OCI-LY7 (cell line): ENCODE measurements at regions not wholly inside any gene's neighbourhood (a gene's known extent, or its start where the extent isn't known, plus 50 kb on each side); places are given as distances from the start of the nearest gene placed in this dataset.
"Not testable (repeated sequence)": the region's sequence is repeated elsewhere in the genome, so short reads cannot be mapped to it uniquely, and the experiment has no call there.

Experiments
- BruUV-seq: library from RNA; stranded (reverse); fragments of 400-500 nt; replicated peaks from 2 replicates; lab custom pipeline; 2021; lab: Mats Ljungman, UMichigan
- CTCF ChIA-PET: fragments of 300-600 bp; sonication (Branson Sonifier 250); formaldehyde crosslinking; loops from one replicate; lab custom pipeline; 2022; ENCODE audit warnings: antibody characterized with exemption; ENCODE audit not compliant: unreplicated experiment; lab: Charles Lee
- POLR2A ChIA-PET: fragments of 300-600 bp; sonication (Branson Sonifier 250); formaldehyde crosslinking; loops from one replicate; lab custom pipeline; 2022; ENCODE audit warnings: antibody characterized with exemption; lab: Charles Lee
- DNase-seq: peaks from one replicate; pipeline ENCODE4 v3.0.0-alpha.2; 2015; ENCODE audit warnings: low spot score
- H2AFZ ChIP-seq: fragments of 200-600 bp; sonication (generic), shearing (Covaris generic); 2 replicates; pipeline ENCODE4 v1.6.1; 2014; ENCODE audit warnings: mild to moderate bottlenecking, antibody characterized with exemption, low read length, moderate library complexity
- H3K27ac ChIP-seq: fragments of 200-600 bp; sonication (generic); 2 replicates; pipeline ENCODE4 v1.5.1; 2014; ENCODE audit warnings: mixed run types, low read depth, mild to moderate bottlenecking, moderate library complexity, low read length, inconsistent platforms; ENCODE audit not compliant: poor library complexity, severe bottlenecking
- H3K36me3 ChIP-seq: fragments of 200-600 bp; sonication (generic); 2 replicates; pipeline ENCODE4 v1.6.1; 2014; ENCODE audit warnings: mild to moderate bottlenecking, antibody characterized with exemption, low read length, moderate library complexity, mixed read lengths; ENCODE audit not compliant: insufficient read depth
- H3K4me1 ChIP-seq: fragments of 200-600 bp; sonication (generic); 2 replicates; pipeline ENCODE4 v1.5.1; 2014; ENCODE audit warnings: mild to moderate bottlenecking, low read length; ENCODE audit not compliant: insufficient read depth, poor library complexity, severe bottlenecking
- H3K4me2 ChIP-seq: fragments of 200-600 bp; sonication (generic); 2 replicates; pipeline ENCODE4 v1.6.1; 2014; ENCODE audit warnings: mild to moderate bottlenecking, low read length
- H3K4me3 ChIP-seq: fragments of 200-600 bp; sonication (generic); 2 replicates; pipeline ENCODE4 v1.5.1; 2014; ENCODE audit warnings: mild to moderate bottlenecking, low read depth, low read length; ENCODE audit not compliant: poor library complexity, severe bottlenecking
- H3K79me2 ChIP-seq: fragments of 200-600 bp; sonication (generic); 2 replicates; pipeline ENCODE4 v1.6.1; 2016; ENCODE audit warnings: low read depth, mild to moderate bottlenecking, low read length, moderate library complexity, mixed read lengths; ENCODE audit not compliant: insufficient read depth
- H3K9me2 ChIP-seq: fragments of 200-600 bp; sonication (generic); 2 replicates; pipeline ENCODE4 v1.6.1; 2016; ENCODE audit warnings: mild to moderate bottlenecking, low read length, mixed read lengths; ENCODE audit not compliant: insufficient read depth
- H3K9me3 ChIP-seq: fragments of 200-600 bp; sonication (generic); 2 replicates; pipeline ENCODE4 v1.6.1; 2014; ENCODE audit warnings: mild to moderate bottlenecking, mixed run types, low read length, mixed read lengths
- H4K20me1 ChIP-seq: fragments of 200-600 bp; sonication (generic); 2 replicates; pipeline ENCODE4 v1.6.1; 2014; ENCODE audit warnings: mild to moderate bottlenecking, antibody characterized with exemption, low read length, moderate library complexity, mixed read lengths; ENCODE audit not compliant: insufficient read depth
- EZH2phosphoT487 ChIP-seq: fragments of 200-600 bp; sonication (generic); IDR thresholded peaks from 2 replicates; pipeline ENCODE4 v1.6.1; 2018; ENCODE audit warnings: low read depth, borderline replicate concordance, mild to moderate bottlenecking, mixed run types, antibody characterized with exemption, low read length, moderate library complexity, mixed read lengths
- intact Hi-C: fragments of 100-400 bp; cut with micrococcal nuclease; formaldehyde crosslinking; loops from one replicate; pipeline ENCODE4 v1.10.0; 2022; ENCODE audit not compliant: unreplicated experiment
- TF ChIP-seq, protein P1 (sequence below): fragments of 200-600 bp; sonication (generic); conservative IDR thresholded peaks from 2 replicates; pipeline ENCODE4 v1.5.1; 2014; ENCODE audit warnings: mild to moderate bottlenecking, antibody characterized with exemption, low read length, moderate library complexity, mixed read lengths

DNA sequence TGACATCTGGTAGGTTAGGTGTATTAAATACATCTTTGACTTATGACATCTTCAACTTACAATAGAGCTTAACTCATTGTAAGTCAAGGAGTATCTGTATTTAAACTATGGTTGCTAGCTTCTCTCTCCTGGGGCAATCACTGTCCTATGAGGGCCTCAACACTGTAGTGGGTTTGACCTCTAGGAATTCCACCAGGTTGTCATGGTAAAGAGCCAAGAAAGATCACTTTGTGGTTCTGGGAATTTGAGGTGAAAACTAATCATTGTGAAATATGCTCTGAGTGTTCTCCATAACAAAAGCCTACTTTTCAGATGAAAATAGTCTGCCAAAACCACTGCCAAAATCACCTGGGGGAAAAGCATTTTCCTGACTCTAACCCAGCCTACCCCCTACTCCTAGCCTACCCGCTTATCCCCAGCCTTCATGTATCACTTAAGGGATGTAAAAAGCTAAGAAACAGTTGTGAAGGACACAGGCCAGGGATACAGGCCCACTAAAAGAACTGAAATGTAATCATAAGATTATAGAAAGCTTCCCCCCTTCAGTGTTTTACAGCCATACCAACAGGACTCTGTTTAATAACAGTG, 723.8 kb downstream of the MECOM start:
- POLR2A ChIA-PET: interaction anchor here (0.7 kb wide), 1 partner anchor 1077 kb away, joined by 3 read pairs; no protein-coding TSS in a partner anchor
- H3K36me3 ChIP-seq: no peaks in the 10 kb centered on the region
- H3K9me2 ChIP-seq: no peaks in the 10 kb centered on the region
- CTCF ChIA-PET: no interaction called here
- intact Hi-C loops: no loop called here
- no TSS peak for BruUV-seq
- no peak for TF ChIP-seq EZH2phosphoT487
- TF ChIP-seq, protein P1, sequence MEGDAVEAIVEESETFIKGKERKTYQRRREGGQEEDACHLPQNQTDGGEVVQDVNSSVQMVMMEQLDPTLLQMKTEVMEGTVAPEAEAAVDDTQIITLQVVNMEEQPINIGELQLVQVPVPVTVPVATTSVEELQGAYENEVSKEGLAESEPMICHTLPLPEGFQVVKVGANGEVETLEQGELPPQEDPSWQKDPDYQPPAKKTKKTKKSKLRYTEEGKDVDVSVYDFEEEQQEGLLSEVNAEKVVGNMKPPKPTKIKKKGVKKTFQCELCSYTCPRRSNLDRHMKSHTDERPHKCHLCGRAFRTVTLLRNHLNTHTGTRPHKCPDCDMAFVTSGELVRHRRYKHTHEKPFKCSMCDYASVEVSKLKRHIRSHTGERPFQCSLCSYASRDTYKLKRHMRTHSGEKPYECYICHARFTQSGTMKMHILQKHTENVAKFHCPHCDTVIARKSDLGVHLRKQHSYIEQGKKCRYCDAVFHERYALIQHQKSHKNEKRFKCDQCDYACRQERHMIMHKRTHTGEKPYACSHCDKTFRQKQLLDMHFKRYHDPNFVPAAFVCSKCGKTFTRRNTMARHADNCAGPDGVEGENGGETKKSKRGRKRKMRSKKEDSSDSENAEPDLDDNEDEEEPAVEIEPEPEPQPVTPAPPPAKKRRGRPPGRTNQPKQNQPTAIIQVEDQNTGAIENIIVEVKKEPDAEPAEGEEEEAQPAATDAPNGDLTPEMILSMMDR: no peak
- H3K4me3 ChIP-seq: no peak overlapping the region
- H3K4me2 ChIP-seq: no peak overlapping the region
- DNase-seq: no peak
- H3K9me3 ChIP-seq: no peaks in the 10 kb centered on the region
- H3K27ac ChIP-seq: no peak overlapping the region
- no peak overlapping the region for H2AFZ ChIP-seq
- H3K79me2 ChIP-seq: no peaks in the 10 kb centered on the region
- H3K4me1 ChIP-seq: no peaks in the 10 kb centered on the region
- H4K20me1 ChIP-seq: no peaks in the 10 kb centered on the region

DNA sequence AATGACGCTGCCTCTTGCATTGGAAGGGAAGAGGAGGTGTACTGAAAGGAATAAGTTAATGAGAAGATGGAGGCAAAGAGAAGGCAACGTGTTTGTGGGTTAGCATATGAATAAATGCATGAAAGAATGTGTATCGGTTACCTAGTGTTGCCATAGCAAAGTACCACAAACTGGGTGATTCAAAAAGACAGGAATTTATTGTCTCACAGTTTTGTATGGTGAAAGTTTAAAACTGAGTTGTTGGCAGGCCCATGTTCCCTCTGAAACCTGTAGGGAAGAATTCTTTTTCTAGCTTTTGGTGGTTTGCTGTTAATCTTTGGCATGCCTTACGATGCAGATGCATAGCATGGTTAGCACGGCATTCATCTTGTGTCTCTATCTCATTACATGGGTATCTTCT, 729.9 kb downstream of the MECOM start:
- DNase-seq: no peak
- ChIA-PET CTCF (no interaction called here), POLR2A (no interaction called here)
- Histone ChIP-seq H3K9me3 (no peaks in the 10 kb centered on the region), H4K20me1 (no peaks in the 10 kb centered on the region), H3K4me3 (no peak overlapping the region), H3K79me2 (no peaks in the 10 kb centered on the region), H2AFZ (no peak overlapping the region), H3K4me2 (no peak overlapping the region), H3K27ac (no peak overlapping the region), H3K4me1 (no peaks in the 10 kb centered on the region), H3K9me2 (no peaks in the 10 kb centered on the region), H3K36me3 (no peaks in the 10 kb centered on the region)
- intact Hi-C loops: no loop called here
- TF ChIP-seq EZH2phosphoT487: no peak
- TF ChIP-seq, protein P1: no peak
- BruUV-seq: no TSS peak

DNA sequence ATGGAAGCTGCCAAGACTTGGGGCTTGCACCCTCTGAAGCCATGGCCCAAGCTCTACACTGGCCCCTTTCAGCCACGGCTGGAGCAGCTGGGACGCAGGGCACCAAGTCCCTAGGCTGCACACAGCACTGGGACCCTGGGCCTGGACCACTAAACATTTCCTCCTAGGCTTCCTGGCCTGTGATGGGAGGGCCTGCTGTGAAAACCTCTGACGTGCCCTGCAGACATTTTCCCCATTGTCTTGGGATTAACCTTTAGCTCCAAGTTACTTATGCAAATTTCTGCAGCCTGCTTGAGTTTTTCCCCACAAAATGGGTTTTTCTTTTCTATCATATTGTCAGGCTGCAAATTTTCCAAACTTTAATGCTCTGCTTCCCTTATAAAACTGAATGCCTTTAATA, 733.5 kb downstream of the MECOM start:
- CTCF ChIA-PET, H3K4me2 ChIP-seq, BruUV-seq, POLR2A ChIA-PET, H4K20me1 ChIP-seq, H3K4me3 ChIP-seq, intact Hi-C loops, H3K9me3 ChIP-seq, H3K4me1 ChIP-seq, H3K27ac ChIP-seq, H3K9me2 ChIP-seq, H3K36me3 ChIP-seq, H2AFZ ChIP-seq, H3K79me2 ChIP-seq, DNase-seq: not testable (repeated sequence)
